Activated T-helper 2 cell treated with anti-CD3 and anti-CD28 coated beads, Interferon-gamma antibody, Interleukin-2, Interleukin-4, amounts not matched to agents 10 μg/mL and 5 μg/mL and 100 μg/mL, durations not matched to agents 14 hours and 24 hours and 36 hours (primary cell): ENCODE measurements at regions not wholly inside any gene's neighbourhood (a gene's known extent, or its start where the extent isn't known, plus 50 kb on each side); places are given as distances from the start of the nearest gene placed in this dataset.
"Not testable (repeated sequence)": the region's sequence is repeated elsewhere in the genome, so short reads cannot be mapped to it uniquely, and the experiment has no call there.

Experiments
- DNase-seq: peaks from one replicate; pipeline ENCODE4 v3.0.0; 2021; ENCODE audit warnings: low spot score
- H3K27ac Mint-ChIP-seq: one replicate; pipeline ENCODE4 v1.8.0; 2021; ENCODE audit warnings: mixed read lengths
- H3K27me3 Mint-ChIP-seq: one replicate; pipeline ENCODE4 v1.8.0; 2021; ENCODE audit warnings: low read depth, mixed read lengths
- H3K36me3 Mint-ChIP-seq: one replicate; pipeline ENCODE4 v1.8.0; 2021; ENCODE audit warnings: low read depth, mixed read lengths
- H3K4me1 Mint-ChIP-seq: one replicate; pipeline ENCODE4 v1.8.0; 2021; ENCODE audit warnings: low read depth, mixed read lengths
- H3K4me3 Mint-ChIP-seq: one replicate; pipeline ENCODE4 v1.8.0; 2021; ENCODE audit warnings: low read depth, mild to moderate bottlenecking, moderate library complexity, mixed read lengths
- H3K9me3 Mint-ChIP-seq: one replicate; pipeline ENCODE4 v1.8.0; 2021; ENCODE audit warnings: mixed read lengths
- intact Hi-C: fragments of 100-400 bp; cut with micrococcal nuclease; formaldehyde crosslinking; loops from one replicate; pipeline ENCODE4 v1.15.1; 2023

DNA sequence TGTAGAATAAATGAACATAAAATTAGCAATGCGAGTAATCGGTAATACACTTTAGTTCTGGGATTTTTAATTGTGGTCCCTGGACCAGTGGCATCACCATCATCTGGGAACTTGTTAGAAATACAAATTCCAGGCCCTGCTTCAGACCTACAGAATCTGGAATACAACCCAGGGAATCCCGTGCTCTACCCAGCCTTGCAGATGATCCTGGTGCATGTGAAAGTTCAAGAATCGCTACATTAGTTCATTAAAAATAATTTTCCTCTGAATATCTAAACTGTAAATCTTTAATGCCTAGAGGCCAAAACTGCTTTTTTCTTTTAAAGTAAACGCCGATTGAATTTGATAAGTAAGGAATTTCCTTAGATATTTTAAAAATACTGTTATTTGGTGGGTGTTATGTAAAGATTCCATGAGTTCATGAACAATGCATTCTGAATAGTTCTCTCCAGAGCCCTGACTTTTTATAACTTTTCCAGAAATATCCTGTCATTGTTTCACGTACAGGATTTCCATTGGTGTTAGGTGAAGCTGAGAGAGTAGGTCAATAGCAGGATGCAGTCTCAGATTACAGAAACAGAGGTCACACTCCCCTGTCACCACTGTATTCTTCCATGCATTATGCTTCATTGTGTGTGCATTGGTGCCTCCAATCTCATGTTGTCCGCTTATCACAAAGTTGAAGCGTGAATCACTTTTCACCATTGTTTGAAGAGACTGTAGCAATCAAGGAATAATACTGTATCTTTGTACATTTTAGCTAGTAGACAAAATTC lies 596.5 kb upstream of the KLF12 start:
- H3K4me1 Mint-ChIP-seq: no peaks in the 10 kb centered on the region
- no peaks in the 10 kb centered on the region for H3K36me3 Mint-ChIP-seq
- DNase-seq: no peak
- no peak overlapping the region for H3K27ac Mint-ChIP-seq
- H3K9me3 Mint-ChIP-seq: no peaks in the 10 kb centered on the region
- intact Hi-C loops: no loop called here
- no peak overlapping the region for H3K4me3 Mint-ChIP-seq
- H3K27me3 Mint-ChIP-seq: no peaks in the 10 kb centered on the region

DNA sequence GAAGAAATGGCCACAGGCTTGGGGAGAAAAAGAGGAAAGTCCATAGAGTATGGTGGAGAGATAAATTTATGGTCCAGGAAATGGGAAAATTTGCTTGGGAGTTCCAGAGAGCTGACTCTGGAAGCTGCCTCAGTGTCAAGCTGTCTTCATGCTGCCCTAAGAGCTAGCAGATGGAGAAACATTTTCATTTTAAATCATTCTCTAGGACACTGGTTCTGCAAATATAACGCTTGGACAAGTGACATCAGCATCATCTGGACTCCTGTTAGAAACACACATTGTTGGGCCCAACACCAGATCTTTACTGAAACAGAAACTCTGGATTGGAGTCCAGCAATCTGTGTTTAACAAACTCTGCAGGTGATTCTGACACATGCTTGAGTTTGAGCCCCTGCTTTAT lies 592.0 kb upstream of the KLF12 start:
- Mint-ChIP-seq H3K4me3 (no peak overlapping the region), H3K9me3 (no peaks in the 10 kb centered on the region)
- intact Hi-C loops: no loop called here

DNA sequence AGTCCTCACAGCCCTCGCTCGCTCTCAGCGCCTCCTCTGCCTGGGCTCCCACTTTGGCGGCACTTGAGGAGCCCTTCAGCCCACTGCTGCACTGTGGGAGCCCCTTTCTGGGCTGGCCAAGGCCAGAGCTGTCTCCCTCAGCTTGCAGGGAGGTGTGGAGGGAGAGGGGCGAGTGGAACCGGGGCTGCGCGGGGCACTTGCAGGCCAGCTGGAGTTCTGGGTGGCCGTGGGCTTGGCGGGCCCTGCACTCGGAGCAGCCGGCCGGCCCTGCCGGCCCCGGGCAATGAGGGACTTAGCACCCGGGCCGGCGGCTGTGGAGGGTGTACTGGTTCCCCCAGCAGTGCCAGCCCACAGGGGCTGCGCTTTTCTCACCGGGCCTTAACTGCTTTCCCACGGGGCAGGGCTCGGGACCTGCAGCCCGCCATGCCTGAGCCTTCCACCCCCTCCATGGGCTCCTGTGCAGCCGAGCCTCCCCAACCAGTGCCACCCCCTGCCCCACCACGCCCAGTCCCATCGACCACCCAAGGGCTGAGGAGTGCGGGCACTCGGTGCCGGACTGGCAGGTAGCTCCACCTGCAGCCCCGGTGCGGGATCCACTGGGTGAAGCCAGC lies 584.1 kb upstream of the KLF12 start:
- intact Hi-C loops, H3K9me3 Mint-ChIP-seq, H3K4me1 Mint-ChIP-seq, H3K27ac Mint-ChIP-seq, H3K36me3 Mint-ChIP-seq, H3K4me3 Mint-ChIP-seq, DNase-seq, H3K27me3 Mint-ChIP-seq: not testable (repeated sequence)

More for the DNA sequence above, 592.0 kb upstream of the KLF12 start:
- no peaks in the 10 kb centered on the region for H3K36me3 Mint-ChIP-seq
- no peaks in the 10 kb centered on the region for H3K4me1 Mint-ChIP-seq
- no peak overlapping the region for H3K27ac Mint-ChIP-seq
- no peaks in the 10 kb centered on the region for H3K27me3 Mint-ChIP-seq
- DNase-seq: no peak

DNA sequence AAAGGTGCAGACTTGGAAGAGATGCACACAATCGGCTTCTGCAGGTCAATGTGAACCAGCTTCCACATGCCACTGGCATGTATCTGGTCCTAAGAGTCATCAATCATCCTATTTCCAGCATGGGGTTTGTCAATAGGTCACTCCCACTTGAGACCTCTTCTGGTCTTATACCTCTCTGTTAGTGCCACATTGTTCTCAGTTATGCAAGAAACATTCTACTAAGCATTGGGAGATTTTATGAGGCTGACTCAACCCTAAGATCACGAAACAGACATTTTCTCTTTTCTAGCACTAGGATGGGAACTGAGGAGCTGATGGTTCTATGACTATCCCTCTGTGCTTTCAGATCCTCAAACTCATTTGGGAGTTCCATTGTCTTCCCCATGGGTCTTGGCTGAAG lies 581.5 kb upstream of the KLF12 start:
- no peaks in the 10 kb centered on the region for H3K4me1 Mint-ChIP-seq
- no peak overlapping the region for H3K27ac Mint-ChIP-seq
- intact Hi-C loops: no loop called here
- no peak for DNase-seq
- no peaks in the 10 kb centered on the region for H3K27me3 Mint-ChIP-seq
- no peaks in the 10 kb centered on the region for H3K36me3 Mint-ChIP-seq
- no peaks in the 10 kb centered on the region for H3K9me3 Mint-ChIP-seq
- H3K4me3 Mint-ChIP-seq: no peak overlapping the region

DNA sequence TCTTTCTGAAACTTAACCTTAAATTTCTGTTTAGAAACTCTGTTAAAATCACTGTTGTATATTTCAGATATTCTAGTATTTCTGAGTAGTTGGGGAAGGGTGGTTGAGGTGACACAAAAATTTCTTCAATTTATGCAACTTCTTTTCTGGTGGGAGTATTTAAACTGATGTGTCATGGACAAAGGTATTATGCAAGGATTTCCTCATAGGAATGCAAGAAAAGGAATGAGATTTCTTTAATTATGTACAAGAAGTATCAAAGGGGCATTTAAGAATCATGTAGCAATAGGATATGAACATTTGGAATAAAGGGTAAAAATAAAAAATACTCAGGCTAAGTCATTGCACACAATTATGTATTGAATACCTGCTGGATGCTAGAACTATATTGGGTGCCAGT lies 575.8 kb upstream of the KLF12 start:
- no peaks in the 10 kb centered on the region for H3K9me3 Mint-ChIP-seq
- H3K4me1 Mint-ChIP-seq: no peaks in the 10 kb centered on the region
- H3K4me3 Mint-ChIP-seq: no peak overlapping the region
- intact Hi-C loops: no loop called here
- no peak for DNase-seq
- no peaks in the 10 kb centered on the region for H3K27me3 Mint-ChIP-seq
- H3K27ac Mint-ChIP-seq: no peak overlapping the region
- no peaks in the 10 kb centered on the region for H3K36me3 Mint-ChIP-seq

DNA sequence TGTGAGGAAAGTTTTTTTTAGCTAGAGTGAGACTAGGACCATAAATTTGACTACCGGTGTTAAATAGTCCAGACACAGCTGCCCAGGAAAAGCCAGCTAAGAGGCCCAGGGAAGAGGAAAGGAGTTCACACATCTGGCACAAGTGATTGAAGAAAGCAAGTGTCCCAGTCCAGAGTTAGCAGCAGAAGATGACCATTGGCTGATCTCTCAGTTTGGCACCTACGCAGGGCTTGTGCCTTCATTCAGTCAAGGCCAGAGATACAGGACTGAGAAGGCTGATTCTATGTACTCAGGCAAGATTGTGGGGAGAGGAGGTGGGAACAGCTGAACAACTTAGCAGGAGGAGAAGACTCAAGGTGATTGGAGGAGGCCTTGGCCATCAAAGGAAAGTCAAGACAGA lies 575.0 kb upstream of the KLF12 start:
- H3K4me1 Mint-ChIP-seq: no peaks in the 10 kb centered on the region
- no peaks in the 10 kb centered on the region for H3K9me3 Mint-ChIP-seq
- H3K27me3 Mint-ChIP-seq: no peaks in the 10 kb centered on the region
- H3K36me3 Mint-ChIP-seq: no peaks in the 10 kb centered on the region
- no peak overlapping the region for H3K4me3 Mint-ChIP-seq
- no peak for DNase-seq
- H3K27ac Mint-ChIP-seq: no peak overlapping the region
- intact Hi-C loops: no loop called here

DNA sequence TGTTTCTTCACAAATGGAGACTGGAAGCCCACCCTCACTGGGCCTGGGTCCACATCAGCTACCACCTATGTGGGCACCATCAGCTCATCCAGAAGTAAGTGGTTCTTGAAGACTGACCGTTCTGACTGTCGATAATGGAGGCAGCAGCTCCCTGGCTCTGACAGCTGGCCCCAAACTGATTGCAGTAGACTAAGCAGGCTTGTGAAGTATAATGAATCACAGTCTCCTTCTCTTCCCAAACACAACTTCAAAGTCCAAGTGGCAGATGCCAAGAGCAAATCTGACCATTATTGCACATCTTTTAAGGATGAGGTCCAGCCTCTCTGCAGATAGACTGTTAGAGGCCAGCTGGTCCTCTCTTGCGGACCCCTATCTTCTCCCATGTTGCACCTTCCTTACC lies 574.4 kb upstream of the KLF12 start:
- H3K36me3 Mint-ChIP-seq: no peaks in the 10 kb centered on the region
- no peak overlapping the region for H3K27ac Mint-ChIP-seq
- no peak for DNase-seq
- H3K4me3 Mint-ChIP-seq: no peak overlapping the region
- H3K27me3 Mint-ChIP-seq: no peaks in the 10 kb centered on the region
- intact Hi-C loops: no loop called here
- no peaks in the 10 kb centered on the region for H3K4me1 Mint-ChIP-seq
- H3K9me3 Mint-ChIP-seq: no peaks in the 10 kb centered on the region

DNA sequence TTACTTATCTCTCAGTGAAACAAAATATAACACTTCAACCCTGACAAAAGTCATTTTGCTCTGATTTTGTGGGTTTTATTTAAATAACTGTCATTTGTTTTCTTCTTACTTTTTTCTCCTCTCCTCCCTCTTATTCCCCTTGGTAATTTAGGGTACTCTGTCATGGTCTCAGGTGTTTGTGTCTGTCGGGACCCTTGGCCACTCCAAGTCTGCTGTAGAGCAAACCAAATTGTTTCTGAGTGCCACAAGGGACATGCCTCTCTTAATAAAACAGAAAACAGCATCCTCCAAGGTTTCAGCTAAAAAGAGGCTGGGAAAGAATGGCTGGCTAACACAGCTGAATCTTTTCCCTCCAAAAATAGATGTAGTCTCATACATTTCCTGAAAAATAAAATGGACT lies 573.1 kb upstream of the KLF12 start:
- Mint-ChIP-seq H3K4me1 (no peaks in the 10 kb centered on the region), H3K27ac (no peak overlapping the region), H3K36me3 (no peaks in the 10 kb centered on the region), H3K27me3 (no peaks in the 10 kb centered on the region), H3K4me3 (no peak overlapping the region), H3K9me3 (no peaks in the 10 kb centered on the region)
- intact Hi-C loops: no loop called here
- no peak for DNase-seq

DNA sequence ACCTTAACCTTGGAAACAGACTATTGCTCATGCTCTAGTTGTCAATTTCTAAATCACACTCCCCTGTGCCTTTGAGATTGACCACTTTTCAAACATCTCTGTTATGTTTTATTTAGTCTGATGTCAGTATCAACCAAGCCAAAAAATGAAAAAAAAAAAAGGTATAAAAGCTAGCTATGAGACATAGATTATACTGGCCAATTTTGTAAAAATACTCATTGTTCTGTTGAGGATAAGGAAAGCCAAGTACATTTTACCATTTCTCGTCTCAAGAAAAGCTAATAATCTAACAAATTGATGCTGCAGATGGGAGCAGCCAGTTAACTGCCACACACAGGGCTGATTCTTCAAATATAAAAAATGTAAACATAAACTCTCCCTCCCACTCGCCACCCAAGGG lies 572.6 kb upstream of the KLF12 start:
- Mint-ChIP-seq H3K27ac (no peak overlapping the region), H3K4me3 (no peak overlapping the region), H3K27me3 (no peaks in the 10 kb centered on the region), H3K4me1 (no peaks in the 10 kb centered on the region), H3K36me3 (no peaks in the 10 kb centered on the region), H3K9me3 (no peaks in the 10 kb centered on the region)
- intact Hi-C loops: no loop called here
- no peak for DNase-seq

DNA sequence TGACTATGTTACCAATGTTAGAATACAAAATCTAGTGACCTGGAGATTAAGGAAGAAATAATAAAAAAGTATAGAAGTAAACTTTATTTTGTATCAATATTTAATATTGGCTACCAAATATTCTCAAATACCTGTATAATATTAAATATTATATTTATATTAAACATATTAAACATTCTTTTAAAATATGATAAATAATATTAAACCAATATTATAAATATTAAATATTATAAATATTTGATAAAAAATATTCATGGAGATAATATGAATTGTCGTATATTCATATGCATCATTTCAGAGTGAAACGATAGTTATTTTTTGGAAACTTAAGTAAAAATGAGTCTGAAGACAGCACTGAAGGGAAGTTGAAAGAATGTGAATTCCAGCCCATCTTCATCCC lies 571.2 kb upstream of the KLF12 start:
- Mint-ChIP-seq H3K36me3 (no peaks in the 10 kb centered on the region), H3K27me3 (no peaks in the 10 kb centered on the region), H3K9me3 (no peaks in the 10 kb centered on the region), H3K27ac (no peak overlapping the region), H3K4me3 (no peak overlapping the region), H3K4me1 (no peaks in the 10 kb centered on the region)
- intact Hi-C loops: no loop called here
- DNase-seq: no peak

DNA sequence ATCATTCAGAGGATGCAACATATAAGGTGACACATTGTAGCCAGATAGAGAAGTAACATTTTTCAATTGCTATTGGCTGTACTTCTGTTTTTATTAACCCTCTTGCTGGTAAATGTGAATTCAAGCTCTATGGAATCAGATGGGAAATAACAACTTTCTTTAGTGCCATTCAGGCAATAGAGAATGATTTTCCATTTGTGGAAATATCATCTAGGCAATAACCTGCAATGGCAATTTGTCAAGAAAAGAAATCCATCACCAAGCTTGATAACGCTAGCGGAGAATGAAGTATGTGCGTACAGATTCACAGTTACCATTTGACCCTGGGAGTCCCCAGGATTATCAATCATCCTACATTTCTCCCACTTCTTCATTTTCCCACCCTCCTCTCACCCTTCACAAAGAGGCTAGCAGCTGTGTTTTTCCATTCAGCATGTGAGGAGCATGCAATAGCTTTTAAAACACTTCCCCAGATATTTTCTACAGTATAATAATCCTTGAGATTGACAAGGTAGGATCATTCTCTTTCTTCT lies 569.7 kb upstream of the KLF12 start:
- Mint-ChIP-seq H3K27ac (no peak overlapping the region), H3K4me1 (no peaks in the 10 kb centered on the region), H3K9me3 (no peaks in the 10 kb centered on the region), H3K27me3 (no peaks in the 10 kb centered on the region), H3K4me3 (no peak overlapping the region), H3K36me3 (no peaks in the 10 kb centered on the region)
- no peak for DNase-seq
- intact Hi-C loops: no loop called here

DNA sequence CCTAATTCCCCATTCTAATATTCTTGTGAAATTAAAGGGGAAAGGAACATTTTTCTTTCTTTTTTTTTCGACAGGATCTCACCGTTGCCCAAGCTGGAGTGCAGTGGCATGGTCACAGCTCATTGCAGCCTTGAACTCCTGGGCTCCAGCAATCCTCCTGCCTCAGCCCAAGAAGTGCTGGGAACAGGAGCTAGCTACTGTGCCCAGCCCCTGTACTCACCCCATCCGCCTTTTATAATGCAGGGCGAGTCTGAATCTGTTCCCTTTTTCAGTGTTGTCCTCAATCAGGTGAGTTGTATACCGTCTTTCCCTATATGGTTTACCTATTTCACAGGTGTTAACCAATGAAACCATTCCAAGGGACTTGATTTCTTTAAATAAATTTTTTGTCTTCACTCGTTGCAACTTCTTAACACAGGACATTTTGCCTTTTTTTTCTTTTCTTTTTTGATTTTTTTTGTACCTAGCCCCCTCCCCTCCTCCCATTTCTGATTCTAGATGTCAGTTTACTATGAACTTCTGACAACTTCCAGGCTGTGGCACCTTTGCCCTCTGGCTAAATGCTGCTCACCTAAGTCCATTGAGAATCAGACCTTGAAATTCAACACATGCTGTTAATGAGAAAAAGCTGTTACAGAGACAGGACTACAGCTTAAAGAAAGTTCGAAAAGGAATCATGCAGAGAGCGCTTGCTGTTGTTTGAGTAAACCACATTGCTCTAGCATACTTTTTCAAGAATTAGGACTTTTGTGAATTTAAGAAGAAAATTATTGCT lies 562.1 kb upstream of the KLF12 start:
- no peaks in the 10 kb centered on the region for H3K36me3 Mint-ChIP-seq
- no peak overlapping the region for H3K4me3 Mint-ChIP-seq
- no peaks in the 10 kb centered on the region for H3K9me3 Mint-ChIP-seq
- H3K27ac Mint-ChIP-seq: no peak overlapping the region
- no peak for DNase-seq
- intact Hi-C loops: no loop called here
- no peaks in the 10 kb centered on the region for H3K4me1 Mint-ChIP-seq
- no peaks in the 10 kb centered on the region for H3K27me3 Mint-ChIP-seq
